ENCODE measurements at regions not wholly inside any gene's neighbourhood (a gene's known extent, or its start where the extent isn't known, plus 50 kb on each side); places are given as distances from the start of the nearest gene placed in this dataset.

DNA sequence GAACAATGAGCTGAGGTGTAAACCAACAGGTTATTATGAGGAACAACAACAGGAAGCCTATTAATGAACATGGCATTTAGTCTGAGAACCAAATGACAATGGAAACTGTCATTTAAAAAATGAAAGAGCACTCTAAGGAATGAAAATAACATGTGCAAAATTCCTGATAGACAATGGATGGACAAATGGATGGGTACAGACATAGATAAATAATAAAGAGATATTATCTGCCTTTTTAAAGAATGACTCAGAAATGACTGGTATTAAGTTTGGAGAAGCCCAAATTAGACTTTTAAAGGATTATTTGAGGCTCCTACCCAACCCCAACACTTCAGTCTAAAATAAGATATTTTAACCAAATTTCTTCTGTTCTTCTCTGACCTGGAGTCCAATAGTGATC, 650.5 kb upstream of the ZNF385D start:
- no peaks in the 10 kb centered on the region for H3K36me3 ChIP-seq (ENCODE audit: control insufficient read depth in 2 of 4, insufficient read depth in 4 of 4, low read length in 3 of 4)
- H3K79me2 ChIP-seq (ENCODE audit: control insufficient read depth in 1 of 2, insufficient read depth in 2 of 2, low read length in 2 of 2), result no peaks in the 10 kb centered on the region
- H2BK120ac ChIP-seq (replicated peaks; ENCODE audit: low read depth, low read length), result no peak overlapping the region
- H2BK15ac ChIP-seq (ENCODE audit: low read length), result no peak overlapping the region
- no peak overlapping the region for H3K9ac ChIP-seq (replicated peaks in 1 of 4; ENCODE audit: extremely low read depth in 1 of 4, low read depth in 3 of 4, low read length in 3 of 4)
- H3K23ac ChIP-seq (ENCODE audit: insufficient read length), result no peak overlapping the region
- no peak overlapping the region for H3K27ac ChIP-seq (ENCODE audit: low read depth, low read length)
- no peak overlapping the region for H2BK12ac ChIP-seq (ENCODE audit: low read depth, low read length)
- no peaks in the 10 kb centered on the region for H4K20me1 ChIP-seq (replicated peaks in 1 of 2; ENCODE audit: control insufficient read depth in 1 of 2, insufficient read depth in 2 of 2, low read length in 2 of 2)
- H4K8ac ChIP-seq (ENCODE audit: extremely low read depth, insufficient read depth, low read length), result no peak overlapping the region
- H3K4me1 ChIP-seq (replicated peaks in 1 of 4; ENCODE audit: control insufficient read depth in 3 of 4, insufficient read depth in 4 of 4, low read length in 3 of 4), result no peaks in the 10 kb centered on the region
- H3K14ac ChIP-seq (ENCODE audit: insufficient read length), result no peak overlapping the region
- no peak overlapping the region for H3K4me2 ChIP-seq (ENCODE audit: insufficient read depth in 1 of 2, low read depth in 2 of 2, low read length in 2 of 2)
- no peak overlapping the region for H4K91ac ChIP-seq (replicated peaks; ENCODE audit: insufficient read length, low read length)
- H2AK5ac ChIP-seq (ENCODE audit: low read depth, low read length), result no peak overlapping the region
- no peaks in the 10 kb centered on the region for H3K27me3 ChIP-seq (replicated peaks in 1 of 4; ENCODE audit: control insufficient read depth in 3 of 4, extremely low read depth in 1 of 4, insufficient read depth in 3 of 4, low read length in 3 of 4)
- no peaks in the 10 kb centered on the region for H3K23me2 ChIP-seq (ENCODE audit: low read depth, low read length)
- H2BK5ac ChIP-seq (ENCODE audit: low read depth, low read length), result no peak overlapping the region
- no peak overlapping the region for H3K4me3 ChIP-seq (ENCODE audit: extremely low read depth in 1 of 4, insufficient read depth in 2 of 4, low read depth in 3 of 4, low read length in 4 of 4)
- no peaks in the 10 kb centered on the region for H3K79me1 ChIP-seq (ENCODE audit: low read depth, low read length)
- no peak overlapping the region for H3K56ac ChIP-seq (replicated peaks; ENCODE audit: insufficient read length, low read depth, low read length)
- DNase-seq (ENCODE audit: low read depth in 1 of 2, low spot score in 2 of 2), result no peak
- ChIA-PET CTCF (ENCODE audit: partially characterized antibody) (no interaction called here), POLR2A (ENCODE audit: partially characterized antibody) (no interaction called here)
- FAIRE-seq, result no peak
- H4K5ac ChIP-seq (ENCODE audit: insufficient read length, low read depth, low read length), result no peak overlapping the region
- H3K4ac ChIP-seq (replicated peaks; ENCODE audit: insufficient read length, low read depth, low read length), result no peak overlapping the region
- no peak overlapping the region for H2AFZ ChIP-seq (ENCODE audit: low read length)
- H3K9me3 ChIP-seq (ENCODE audit: insufficient read depth in 2 of 2, low read depth in 1 of 2, low read length in 1 of 2), result no peaks in the 10 kb centered on the region
- no peak overlapping the region for H3K18ac ChIP-seq (ENCODE audit: extremely low read depth, low read length)
- no peak overlapping the region for H2BK20ac ChIP-seq (ENCODE audit: low read length)
- TF ChIP-seq BRCA1 (IDR thresholded peaks at IDR 0.05; ENCODE audit: low read depth, low read length) (no peak), HDAC2 (IDR thresholded peaks at IDR 0.05; ENCODE audit: borderline replicate concordance in 1 of 2, low read depth in 2 of 2, low read length in 2 of 2) (no peak), E2F6 (IDR thresholded peaks at IDR 0.05) (no peak), SIN3A (conservative IDR thresholded peaks at IDR 0.05 in 1 of 2, IDR thresholded peaks at IDR 0.05 in 1 of 2; ENCODE audit: low read depth in 1 of 2, low read length in 2 of 2) (no peak), KDM4A (IDR thresholded peaks at IDR 0.05; ENCODE audit: low read depth, low read length, severe bottlenecking) (no peak)

Data from H1 (cell line).